Esophagus muscularis mucosa (tissue), 4 donors: ENCODE measurements at regions not wholly inside any gene's neighbourhood (a gene's known extent, or its start where the extent isn't known, plus 50 kb on each side); places are given as distances from the start of the nearest gene placed in this dataset.

Experiments used
- DNase-seq: peaks from one replicate; pipeline ENCODE4 v3.0.0-alpha.2; 2017; ENCODE audit errors: extremely low spot score
- H3K27ac ChIP-seq, 4 donors: fragments of 200-600 bp; sonication (generic); replicated peaks in 1 of 4; 1 replicate in 3 of 4; 2 replicates in 1 of 4; pipeline ENCODE4 v1.5.1; 2016 to 2019; ENCODE audit warnings: mild to moderate bottlenecking in 1 of 4
- H3K27me3 ChIP-seq, 4 donors: fragments of 200-600 bp; sonication (generic); one replicate each; pipeline versions ENCODE4 v1.5.1 to v1.6.0; 2016 to 2019
- H3K36me3 ChIP-seq, 4 donors: fragments of 200-600 bp; sonication (generic); one replicate each; pipeline ENCODE4 v1.5.1; 2016 to 2019
- H3K4me1 ChIP-seq, 4 donors: fragments of 200-600 bp; sonication (generic); one replicate each; pipeline ENCODE4 v1.5.1; 2016 to 2019
- H3K4me3 ChIP-seq, 4 donors: fragments of 200-600 bp; sonication (generic); 1 replicate in 2 of 4; 2 replicates in 2 of 4; pipeline ENCODE4 v1.5.1; 2016 to 2019; ENCODE audit warnings: mild to moderate bottlenecking in 4 of 4, moderate library complexity in 1 of 4
- H3K9me3 ChIP-seq, 4 donors: fragments of 200-600 bp; sonication (generic); 1 replicate in 3 of 4; 2 replicates in 1 of 4; pipeline ENCODE4 v1.5.1; 2016 to 2019
- EP300 ChIP-seq: sonication (generic); formaldehyde crosslinking; IDR thresholded peaks from one replicate; pipeline ENCODE4 v1.6.1; 2017; ENCODE audit warnings: antibody characterized with exemption
- POLR2A ChIP-seq: fragments of 450-650 bp; IDR thresholded peaks from one replicate; pipeline ENCODE4 v1.6.1; 2017; ENCODE audit warnings: antibody characterized with exemption, moderate library complexity, mild to moderate bottlenecking, low read depth
- POLR2AphosphoS5 ChIP-seq, 2 donors: sonication (generic); formaldehyde crosslinking; IDR thresholded peaks; one replicate each; pipeline ENCODE4 v1.6.1; 2017; ENCODE audit warnings: antibody characterized with exemption in 2 of 2
- WGBS: methylation state at CpG from one replicate; pipeline ENCODE4 v1.1.5; 2018; 5-methylcytosine and 5-hydroxymethylcytosine counted together
- intact Hi-C: fragments of 100-400 bp; cut with DNase I; formaldehyde crosslinking; loops from one replicate; pipeline ENCODE4 v1.15.1; 2023
- TF ChIP-seq, protein P1 (sequence below), 3 experiments: fragments of 200-600 bp in 2 of 3; fragments of 450-650 bp in 1 of 3; sonication (generic) in 2 of 3; IDR thresholded peaks; one replicate each; pipeline ENCODE4 v1.5.1; 2017 to 2019; ENCODE audit warnings: antibody characterized with exemption in 3 of 3, mild to moderate bottlenecking in 2 of 3, moderate library complexity in 1 of 3

DNA sequence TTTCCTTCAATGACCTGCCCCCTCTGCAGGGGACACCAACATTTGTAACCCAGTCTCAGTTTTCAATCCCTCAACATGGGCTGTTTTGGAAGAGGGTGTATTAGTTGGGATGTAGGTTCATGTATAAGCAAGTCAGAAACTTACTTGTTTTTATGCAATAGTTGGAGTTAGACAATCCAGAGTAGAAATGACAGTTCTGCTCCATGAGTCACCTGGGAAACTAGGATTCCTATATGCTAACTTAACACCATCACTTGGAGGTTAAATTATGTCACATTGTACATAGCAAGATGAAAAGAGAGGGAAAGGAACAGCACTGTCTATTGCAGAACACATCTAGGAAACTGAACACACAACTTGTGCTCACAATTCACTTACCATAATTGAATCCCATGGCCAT is 436.4 kb downstream of the RFC3 start:
- Histone ChIP-seq H3K27me3 (no peaks in the 10 kb centered on the region), H3K4me3 (no peak overlapping the region)
- intact Hi-C loops, result no loop called here

GRCh38 chr13:34255711-34256110 is 437.8 kb downstream of the RFC3 start:
- Histone ChIP-seq H3K36me3 (no peaks in the 10 kb centered on the region), H3K27ac (no peak overlapping the region), H3K27me3 (no peaks in the 10 kb centered on the region), H3K4me1 (peaks cover 0 to 3% (median 0%) of the 10 kb centered on the region in 4 donors), H3K9me3 (no peaks in the 10 kb centered on the region), H3K4me3 (no peak overlapping the region)
- 88% methylated on average over 3 of the region's 3 CpGs for WGBS
- no peak for DNase-seq
- intact Hi-C loops, result no loop called here
- TF ChIP-seq POLR2A (no peak), POLR2AphosphoS5 (IDR thresholded peaks at IDR 0.05) (no peak), EP300 (no peak)
- TF ChIP-seq, protein P1, sequence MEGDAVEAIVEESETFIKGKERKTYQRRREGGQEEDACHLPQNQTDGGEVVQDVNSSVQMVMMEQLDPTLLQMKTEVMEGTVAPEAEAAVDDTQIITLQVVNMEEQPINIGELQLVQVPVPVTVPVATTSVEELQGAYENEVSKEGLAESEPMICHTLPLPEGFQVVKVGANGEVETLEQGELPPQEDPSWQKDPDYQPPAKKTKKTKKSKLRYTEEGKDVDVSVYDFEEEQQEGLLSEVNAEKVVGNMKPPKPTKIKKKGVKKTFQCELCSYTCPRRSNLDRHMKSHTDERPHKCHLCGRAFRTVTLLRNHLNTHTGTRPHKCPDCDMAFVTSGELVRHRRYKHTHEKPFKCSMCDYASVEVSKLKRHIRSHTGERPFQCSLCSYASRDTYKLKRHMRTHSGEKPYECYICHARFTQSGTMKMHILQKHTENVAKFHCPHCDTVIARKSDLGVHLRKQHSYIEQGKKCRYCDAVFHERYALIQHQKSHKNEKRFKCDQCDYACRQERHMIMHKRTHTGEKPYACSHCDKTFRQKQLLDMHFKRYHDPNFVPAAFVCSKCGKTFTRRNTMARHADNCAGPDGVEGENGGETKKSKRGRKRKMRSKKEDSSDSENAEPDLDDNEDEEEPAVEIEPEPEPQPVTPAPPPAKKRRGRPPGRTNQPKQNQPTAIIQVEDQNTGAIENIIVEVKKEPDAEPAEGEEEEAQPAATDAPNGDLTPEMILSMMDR (IDR thresholded peaks at IDR 0.05), result no peak

More for the DNA sequence above, 436.4 kb downstream of the RFC3 start:
- Histone ChIP-seq H3K9me3 (no peaks in the 10 kb centered on the region), H3K4me1 (peaks cover 0 to 3% (median 0%) of the 10 kb centered on the region in 4 donors), H3K27ac (no peak overlapping the region), H3K36me3 (no peaks in the 10 kb centered on the region)
- no peak for TF ChIP-seq EP300
- TF ChIP-seq, protein P1 (IDR thresholded peaks at IDR 0.05), result no peak
- DNase-seq, result no peak

DNA sequence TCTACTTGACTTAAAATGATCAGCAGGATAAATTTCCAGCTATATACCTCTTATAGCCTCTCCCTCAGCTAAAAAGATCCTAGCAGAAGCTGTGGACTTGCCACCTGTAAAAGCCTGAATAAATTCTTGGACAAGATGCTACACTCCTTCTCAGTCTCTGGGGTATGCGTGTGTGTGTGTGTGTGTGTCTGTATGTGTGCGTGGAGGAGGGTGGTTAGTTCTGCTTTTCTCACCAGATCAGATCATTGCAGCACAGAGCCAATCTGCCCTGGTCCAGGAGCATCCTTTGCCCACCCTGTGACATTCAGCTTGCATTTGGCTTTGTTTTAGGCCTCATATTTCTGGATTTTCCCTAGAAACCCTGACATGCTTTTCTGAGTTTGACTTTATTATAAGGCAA is 438.3 kb downstream of the RFC3 start:
- WGBS, result 72% methylated on average over 2 of the region's 2 CpGs
- intact Hi-C loops, result no loop called here
- Histone ChIP-seq H3K9me3 (no peaks in the 10 kb centered on the region), H3K4me1 (peaks cover 0 to 3% (median 0%) of the 10 kb centered on the region in 4 donors), H3K36me3 (no peaks in the 10 kb centered on the region), H3K27me3 (no peaks in the 10 kb centered on the region), H3K4me3 (no peak overlapping the region), H3K27ac (no peak overlapping the region)
- DNase-seq, result no peak
- TF ChIP-seq, protein P1 (IDR thresholded peaks at IDR 0.05), result no peak
- TF ChIP-seq POLR2AphosphoS5 (IDR thresholded peaks at IDR 0.05) (no peak), POLR2A (no peak), EP300 (no peak)

- no peak overlapping the region for H3K27ac ChIP-seq
- no peak overlapping the region for H3K4me3 ChIP-seq
- intact Hi-C loops, result no loop called here
- TF ChIP-seq POLR2AphosphoS5 (IDR thresholded peaks at IDR 0.05) (no peak), POLR2A (no peak), EP300 (no peak)
- TF ChIP-seq, protein P1 (IDR thresholded peaks at IDR 0.05), result no peak
- WGBS, result 65% methylated on average over 4 of the region's 4 CpGs
- no peaks in the 10 kb centered on the region for H3K36me3 ChIP-seq
- H3K27me3 ChIP-seq, result no peaks in the 10 kb centered on the region
- H3K9me3 ChIP-seq, result no peaks in the 10 kb centered on the region
- H3K4me1 ChIP-seq, result peaks cover 0 to 3% (median 0%) of the 10 kb centered on the region in 4 donors
- no peak for DNase-seq
These were observed 440.0 kb downstream of the RFC3 start for GRCh38 chr13:34257966-34258365.

DNA sequence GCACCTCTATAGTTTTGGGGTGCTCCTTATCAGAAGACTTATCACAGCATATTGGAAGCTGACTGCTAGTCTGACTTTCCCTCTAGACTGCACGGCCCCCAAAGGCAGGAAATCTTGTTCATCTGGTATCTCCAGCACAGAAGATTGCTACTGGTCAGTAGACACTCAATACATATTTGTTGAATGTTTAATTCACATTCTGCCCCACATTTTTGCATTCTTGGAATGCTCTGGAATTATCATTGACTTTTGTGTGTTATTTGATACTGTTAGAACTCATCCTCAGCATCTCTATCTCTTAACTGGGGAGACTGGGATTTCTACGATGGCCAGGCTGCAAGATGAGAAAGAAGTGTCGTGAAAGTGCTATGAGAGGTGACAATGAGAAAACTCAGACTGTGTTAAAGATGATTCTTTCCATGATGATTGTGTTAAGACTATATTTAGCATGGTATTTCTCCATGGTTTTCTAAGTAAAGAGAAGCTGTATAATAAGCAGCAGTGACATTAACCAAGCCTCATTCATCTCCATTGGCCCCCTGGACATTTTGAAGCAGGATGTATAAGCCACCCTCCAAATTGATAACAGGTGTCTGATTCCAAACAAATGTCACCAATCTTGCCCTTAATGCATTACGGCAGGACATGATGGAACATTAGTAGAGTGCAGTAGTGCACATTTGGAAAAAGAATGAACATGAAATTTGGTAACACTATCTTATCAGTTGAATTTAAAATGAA is 440.9 kb downstream of the RFC3 start:
- intact Hi-C loops, result no loop called here
- no peaks in the 10 kb centered on the region for H3K36me3 ChIP-seq
- TF ChIP-seq EP300 (no peak), POLR2A (no peak), POLR2AphosphoS5 (IDR thresholded peaks at IDR 0.05) (no peak)
- TF ChIP-seq, protein P1 (IDR thresholded peaks at IDR 0.05), result no peak
- no peaks in the 10 kb centered on the region for H3K9me3 ChIP-seq
- 54% methylated on average over 4 of the region's 4 CpGs for WGBS
- H3K27me3 ChIP-seq, result no peaks in the 10 kb centered on the region
- no peak overlapping the region for H3K4me3 ChIP-seq
- no peak overlapping the region for H3K27ac ChIP-seq
- H3K4me1 ChIP-seq, result peaks cover 0 to 3% (median 0%) of the 10 kb centered on the region in 4 donors
- DNase-seq, result no peak
